HCT116 (cell line): ENCODE measurements at regions not wholly inside any gene's neighbourhood (a gene's known extent, or its start where the extent isn't known, plus 50 kb on each side); places are given as distances from the start of the nearest gene placed in this dataset.

Source experiments
- YY1 ChIP-seq: IDR thresholded peaks from 2 replicates; pipeline ENCODE4 v1.6.1; 2011; ENCODE audit warnings: low read length, low read depth, moderate library complexity, mild to moderate bottlenecking; ENCODE audit not compliant: insufficient replicate concordance; ENCODE audit errors: extremely low read depth
- ZBTB33 ChIP-seq: IDR thresholded peaks from 2 replicates; pipeline ENCODE4 v1.6.1; 2011; ENCODE audit warnings: mild to moderate bottlenecking, low read length, moderate library complexity; ENCODE audit not compliant: insufficient replicate concordance; ENCODE audit errors: extremely low read depth
- ZNF274 ChIP-seq: fragments of 200-500 bp; sonication (Bioruptor generic); IDR thresholded peaks from 2 replicates; pipeline ENCODE4 v1.6.1; 2014; ENCODE audit warnings: mild to moderate bottlenecking, low read depth, low read length, inconsistent platforms
- TF ChIP-seq, protein P1 (sequence below), 3 experiments: fragments of 200-600 bp in 1 of 3; sonication (generic) in 1 of 3; IDR thresholded peaks in 2 of 3; conservative IDR thresholded peaks in 1 of 3; 2 replicates each; pipeline ENCODE4 v1.5.1; 2012 to 2017; ENCODE audit warnings: low read depth in 2 of 3, low read length in 2 of 3, antibody characterized with exemption in 1 of 3, borderline replicate concordance in 1 of 3, control low read depth in 1 of 3, mild to moderate bottlenecking in 1 of 3, mixed read lengths in 1 of 3, mixed run types in 1 of 3, moderate library complexity in 1 of 3; ENCODE audit not compliant: insufficient read depth in 1 of 3

DNA sequence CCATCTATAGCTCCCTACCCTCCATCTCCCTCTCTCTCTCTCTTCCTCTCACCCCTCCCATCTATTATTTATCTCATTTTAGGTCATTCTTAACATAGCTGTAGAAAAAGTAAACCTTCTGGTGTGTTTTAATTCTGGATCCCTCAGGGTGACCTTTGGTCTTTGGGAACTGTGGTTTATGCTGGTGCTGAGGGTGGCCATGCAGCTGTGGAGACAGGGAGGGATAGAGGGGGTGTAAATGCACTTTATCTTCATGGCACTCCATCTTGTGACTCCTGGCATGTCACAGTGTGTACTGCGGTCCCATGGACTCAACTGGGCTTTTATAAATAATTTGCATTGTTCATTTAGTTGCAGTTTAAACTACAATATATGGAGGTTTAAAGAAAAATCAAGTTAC lies 50.2 kb upstream of the RUNX1 start:
- TF ChIP-seq, protein P1, sequence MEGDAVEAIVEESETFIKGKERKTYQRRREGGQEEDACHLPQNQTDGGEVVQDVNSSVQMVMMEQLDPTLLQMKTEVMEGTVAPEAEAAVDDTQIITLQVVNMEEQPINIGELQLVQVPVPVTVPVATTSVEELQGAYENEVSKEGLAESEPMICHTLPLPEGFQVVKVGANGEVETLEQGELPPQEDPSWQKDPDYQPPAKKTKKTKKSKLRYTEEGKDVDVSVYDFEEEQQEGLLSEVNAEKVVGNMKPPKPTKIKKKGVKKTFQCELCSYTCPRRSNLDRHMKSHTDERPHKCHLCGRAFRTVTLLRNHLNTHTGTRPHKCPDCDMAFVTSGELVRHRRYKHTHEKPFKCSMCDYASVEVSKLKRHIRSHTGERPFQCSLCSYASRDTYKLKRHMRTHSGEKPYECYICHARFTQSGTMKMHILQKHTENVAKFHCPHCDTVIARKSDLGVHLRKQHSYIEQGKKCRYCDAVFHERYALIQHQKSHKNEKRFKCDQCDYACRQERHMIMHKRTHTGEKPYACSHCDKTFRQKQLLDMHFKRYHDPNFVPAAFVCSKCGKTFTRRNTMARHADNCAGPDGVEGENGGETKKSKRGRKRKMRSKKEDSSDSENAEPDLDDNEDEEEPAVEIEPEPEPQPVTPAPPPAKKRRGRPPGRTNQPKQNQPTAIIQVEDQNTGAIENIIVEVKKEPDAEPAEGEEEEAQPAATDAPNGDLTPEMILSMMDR (IDR thresholded peaks at IDR 0.05 in 2 of 3, conservative IDR thresholded peaks at IDR 0.05 in 1 of 3; ENCODE audit: borderline replicate concordance in 1 of 3, insufficient read depth in 1 of 3, low read depth in 2 of 3, low read length in 2 of 3), result no peak
- TF ChIP-seq YY1, result no peak
- no peak for TF ChIP-seq ZNF274
- TF ChIP-seq ZBTB33, result no peak
